Cardiac muscle cell (in vitro differentiated cells and primary cell): ENCODE measurements at regions not wholly inside any gene's neighbourhood (a gene's known extent, or its start where the extent isn't known, plus 50 kb on each side); places are given as distances from the start of the nearest gene placed in this dataset.

Experiments used
- DNase-seq, 2 donors: peaks; one replicate each; pipeline versions ENCODE4 v3.0.0 to v3.0.0-alpha.2; 2010 to 2017; ENCODE audit warnings: low read depth in 1 of 2, low spot score in 1 of 2
- H3K27ac ChIP-seq: fragments of 200-600 bp; sonication (generic); 2 replicates; pipeline ENCODE4 v1.5.1; 2016
- H3K27me3 ChIP-seq: fragments of 200-600 bp; sonication (generic); 2 replicates; pipeline ENCODE4 v1.6.0; 2016; ENCODE audit warnings: control low read depth
- H3K36me3 ChIP-seq: fragments of 200-600 bp; sonication (generic); 2 replicates; pipeline ENCODE4 v1.5.1; 2016; ENCODE audit warnings: control low read depth
- H3K4me1 ChIP-seq: fragments of 200-600 bp; sonication (generic); 2 replicates; pipeline ENCODE4 v1.8.1; 2017; ENCODE audit warnings: low read depth, mild to moderate bottlenecking, mixed run types
- H3K4me3 ChIP-seq: fragments of 200-600 bp; sonication (generic); 2 replicates; pipeline ENCODE4 v1.5.1; 2016; ENCODE audit warnings: mild to moderate bottlenecking
- H3K9me3 ChIP-seq: fragments of 200-600 bp; sonication (generic); 2 replicates; pipeline ENCODE4 v1.5.1; 2017; ENCODE audit warnings: low read depth, mild to moderate bottlenecking, control low read depth
- CTCF ChIP-seq: IDR thresholded peaks from 2 replicates; pipeline ENCODE4 v1.5.1; 2012; ENCODE audit warnings: low read depth, mild to moderate bottlenecking, low read length

- no peak overlapping the region for H3K27ac ChIP-seq
- H3K27me3 ChIP-seq: no peaks in the 10 kb centered on the region
- H3K9me3 ChIP-seq: peaks cover 4% of the 10 kb centered on the region
- no peaks in the 10 kb centered on the region for H3K36me3 ChIP-seq
- no peaks in the 10 kb centered on the region for H3K4me1 ChIP-seq
- no peak for TF ChIP-seq CTCF
- no peak overlapping the region for H3K4me3 ChIP-seq
- DNase-seq: no peak
Observed at GRCh38 chr9:8036914-8037524, 237.4 kb upstream of the DMAC1 start.

GRCh38 chr9:8033794-8034193, 234.2 kb upstream of the DMAC1 start:
- H3K4me1 ChIP-seq: no peaks in the 10 kb centered on the region
- DNase-seq: no peak
- no peak overlapping the region for H3K4me3 ChIP-seq
- H3K36me3 ChIP-seq: no peaks in the 10 kb centered on the region
- H3K9me3 ChIP-seq: no peaks in the 10 kb centered on the region
- H3K27me3 ChIP-seq: no peaks in the 10 kb centered on the region
- H3K27ac ChIP-seq: no peak overlapping the region
- TF ChIP-seq CTCF: no peak

GRCh38 chr9:8030095-8030494, 230.5 kb upstream of the DMAC1 start:
- Histone ChIP-seq H3K9me3 (no peaks in the 10 kb centered on the region), H3K36me3 (no peaks in the 10 kb centered on the region), H3K27ac (no peak overlapping the region), H3K27me3 (no peaks in the 10 kb centered on the region), H3K4me3 (no peak overlapping the region), H3K4me1 (no peaks in the 10 kb centered on the region)
- DNase-seq: no peak
- TF ChIP-seq CTCF: no peak

GRCh38 chr9:8027351-8027750, 227.8 kb upstream of the DMAC1 start:
- H3K4me3 ChIP-seq: no peak overlapping the region
- H3K4me1 ChIP-seq: no peaks in the 10 kb centered on the region
- no peaks in the 10 kb centered on the region for H3K36me3 ChIP-seq
- no peak for TF ChIP-seq CTCF
- H3K27me3 ChIP-seq: no peaks in the 10 kb centered on the region
- no peak overlapping the region for H3K27ac ChIP-seq
- no peaks in the 10 kb centered on the region for H3K9me3 ChIP-seq
- DNase-seq: no peak

GRCh38 chr9:8025551-8025950, 226.0 kb upstream of the DMAC1 start:
- no peak overlapping the region for H3K27ac ChIP-seq
- TF ChIP-seq CTCF: no peak

GRCh38 chr9:8020186-8020585, 220.6 kb upstream of the DMAC1 start:
- Histone ChIP-seq H3K9me3 (no peaks in the 10 kb centered on the region), H3K4me1 (no peaks in the 10 kb centered on the region), H3K27me3 (no peaks in the 10 kb centered on the region), H3K4me3 (no peak overlapping the region), H3K36me3 (no peaks in the 10 kb centered on the region), H3K27ac (no peak overlapping the region)
- no peak for DNase-seq
- no peak for TF ChIP-seq CTCF

More at GRCh38 chr9:8025551-8025950, 226.0 kb upstream of the DMAC1 start:
- H3K4me3 ChIP-seq: no peak overlapping the region
- H3K27me3 ChIP-seq: no peaks in the 10 kb centered on the region
- H3K36me3 ChIP-seq: no peaks in the 10 kb centered on the region
- no peaks in the 10 kb centered on the region for H3K4me1 ChIP-seq
- H3K9me3 ChIP-seq: no peaks in the 10 kb centered on the region
- no peak for DNase-seq
